PFSK-1 (cell line): ENCODE measurements at regions not wholly inside any gene's neighbourhood (a gene's known extent, or its start where the extent isn't known, plus 50 kb on each side); places are given as distances from the start of the nearest gene placed in this dataset.

Source experiments
- POLR2AphosphoS5 ChIP-seq: IDR thresholded peaks from 2 replicates; pipeline ENCODE4 v1.6.1; 2012; ENCODE audit warnings: low read depth, mild to moderate bottlenecking, control low read depth, low read length, moderate library complexity
- TF ChIP-seq, protein P1 (sequence below), 2 experiments: IDR thresholded peaks; 2 replicates each; pipeline versions ENCODE4 v1.6.1 to v1.8.0; 2011 to 2012; ENCODE audit warnings: low read depth in 2 of 2, low read length in 2 of 2, control low read depth in 1 of 2, inconsistent platforms in 1 of 2, mild to moderate bottlenecking in 1 of 2, moderate library complexity in 1 of 2; ENCODE audit not compliant: insufficient read depth in 1 of 2

DNA sequence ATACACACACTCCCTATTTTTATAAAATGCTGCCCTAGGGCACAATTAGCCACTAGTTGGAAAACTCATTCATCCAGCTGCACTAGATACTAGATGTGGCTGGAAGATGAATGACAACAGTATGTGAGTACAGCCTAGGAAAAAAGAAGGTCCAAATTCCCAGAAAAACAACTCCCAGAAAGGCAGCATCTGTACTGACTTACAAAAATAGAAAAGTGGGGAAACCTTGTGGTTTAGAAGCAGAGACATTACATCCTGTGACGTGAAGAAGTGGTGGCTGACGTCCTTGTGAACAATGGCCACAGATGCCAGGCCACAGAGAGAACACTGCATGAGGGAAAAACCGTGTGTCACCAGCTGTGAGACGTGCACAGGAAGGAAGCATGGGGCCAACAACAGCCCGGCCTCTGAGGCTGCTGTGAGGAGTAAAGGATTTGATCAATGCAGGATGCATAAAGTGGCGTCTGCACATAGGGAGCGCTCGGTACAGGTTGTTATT is 81.2 kb downstream of the SPRY1 start:
- TF ChIP-seq, protein P1, sequence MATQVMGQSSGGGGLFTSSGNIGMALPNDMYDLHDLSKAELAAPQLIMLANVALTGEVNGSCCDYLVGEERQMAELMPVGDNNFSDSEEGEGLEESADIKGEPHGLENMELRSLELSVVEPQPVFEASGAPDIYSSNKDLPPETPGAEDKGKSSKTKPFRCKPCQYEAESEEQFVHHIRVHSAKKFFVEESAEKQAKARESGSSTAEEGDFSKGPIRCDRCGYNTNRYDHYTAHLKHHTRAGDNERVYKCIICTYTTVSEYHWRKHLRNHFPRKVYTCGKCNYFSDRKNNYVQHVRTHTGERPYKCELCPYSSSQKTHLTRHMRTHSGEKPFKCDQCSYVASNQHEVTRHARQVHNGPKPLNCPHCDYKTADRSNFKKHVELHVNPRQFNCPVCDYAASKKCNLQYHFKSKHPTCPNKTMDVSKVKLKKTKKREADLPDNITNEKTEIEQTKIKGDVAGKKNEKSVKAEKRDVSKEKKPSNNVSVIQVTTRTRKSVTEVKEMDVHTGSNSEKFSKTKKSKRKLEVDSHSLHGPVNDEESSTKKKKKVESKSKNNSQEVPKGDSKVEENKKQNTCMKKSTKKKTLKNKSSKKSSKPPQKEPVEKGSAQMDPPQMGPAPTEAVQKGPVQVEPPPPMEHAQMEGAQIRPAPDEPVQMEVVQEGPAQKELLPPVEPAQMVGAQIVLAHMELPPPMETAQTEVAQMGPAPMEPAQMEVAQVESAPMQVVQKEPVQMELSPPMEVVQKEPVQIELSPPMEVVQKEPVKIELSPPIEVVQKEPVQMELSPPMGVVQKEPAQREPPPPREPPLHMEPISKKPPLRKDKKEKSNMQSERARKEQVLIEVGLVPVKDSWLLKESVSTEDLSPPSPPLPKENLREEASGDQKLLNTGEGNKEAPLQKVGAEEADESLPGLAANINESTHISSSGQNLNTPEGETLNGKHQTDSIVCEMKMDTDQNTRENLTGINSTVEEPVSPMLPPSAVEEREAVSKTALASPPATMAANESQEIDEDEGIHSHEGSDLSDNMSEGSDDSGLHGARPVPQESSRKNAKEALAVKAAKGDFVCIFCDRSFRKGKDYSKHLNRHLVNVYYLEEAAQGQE (IDR thresholded peaks at IDR 0.05; ENCODE audit: insufficient read depth in 1 of 2, low read depth in 2 of 2, low read length in 2 of 2): no peak
- TF ChIP-seq POLR2AphosphoS5: no peak
